IMR-90 (cell line): ENCODE measurements at regions not wholly inside any gene's neighbourhood (a gene's known extent, or its start where the extent isn't known, plus 50 kb on each side); places are given as distances from the start of the nearest gene placed in this dataset.

ENCODE experiments used
- ATAC-seq: fragments of 200-7000 bp; cut with Tn5 transposase; 2 replicates; pipeline ENCODE4 v1.9.1; 2020; ENCODE audit warnings: low read depth, mild to moderate bottlenecking, moderate library complexity
- BruUV-seq: library from RNA; stranded (reverse); fragments of 400-500 nt; replicated peaks from 2 replicates; lab custom pipeline; 2021; lab: Mats Ljungman, UMichigan
- CTCF ChIA-PET: fragments of 300-600 bp; formaldehyde crosslinking; extraction: SDS; loops from one replicate; lab custom pipeline; 2021; ENCODE audit warnings: antibody characterized with exemption; lab: Yijun Ruan, JAX
- POLR2A ChIA-PET: fragments of 300-600 bp; sonication (Branson Sonifier 250); formaldehyde crosslinking; loops from one replicate; lab custom pipeline; 2022; ENCODE audit warnings: antibody characterized with exemption; ENCODE audit not compliant: unreplicated experiment; lab: Charles Lee
- DNase-seq: peaks from one replicate; pipeline ENCODE4 v3.0.0; 2013
- H2AFZ ChIP-seq: replicated peaks from 2 replicates; pipeline ENCODE3; 2013; ENCODE audit warnings: low read length, mild to moderate bottlenecking; ENCODE audit not compliant: poor library complexity
- H2AK5ac ChIP-seq: 2 replicates; pipeline ENCODE4 v1.6.1; 2013; ENCODE audit warnings: low read depth, low read length, inconsistent platforms
- H2AK9ac ChIP-seq: replicated peaks from 2 replicates; pipeline ENCODE3; 2013; ENCODE audit warnings: mild to moderate bottlenecking, low read depth, low read length, moderate library complexity; ENCODE audit not compliant: poor library complexity
- H2BK120ac ChIP-seq: 2 replicates; pipeline ENCODE4 v1.6.1; 2013; ENCODE audit warnings: low read depth, low read length, inconsistent platforms
- H2BK15ac ChIP-seq: 3 replicates; pipeline ENCODE4 v1.6.1; 2013; ENCODE audit warnings: low read depth, low read length, inconsistent platforms
- H2BK20ac ChIP-seq: 2 replicates; pipeline ENCODE4 v1.6.1; 2013; ENCODE audit warnings: low read depth, mild to moderate bottlenecking, inconsistent platforms, low read length, moderate library complexity
- H2BK5ac ChIP-seq: 2 replicates; pipeline ENCODE4 v1.6.1; 2013; ENCODE audit warnings: mild to moderate bottlenecking, low read depth, low read length, inconsistent platforms; ENCODE audit not compliant: poor library complexity, severe bottlenecking
- H3K14ac ChIP-seq: replicated peaks from 2 replicates; pipeline ENCODE4 v1.6.1; 2013; ENCODE audit warnings: low read depth, low read length, inconsistent platforms
- H3K18ac ChIP-seq: 2 replicates; pipeline ENCODE4 v1.6.1; 2013; ENCODE audit warnings: low read depth, low read length, control low read depth
- H3K23ac ChIP-seq: 2 replicates; pipeline ENCODE4 v1.6.1; 2013; ENCODE audit warnings: low read depth, low read length, inconsistent platforms
- H3K27ac ChIP-seq: 2 replicates; pipeline ENCODE4 v1.5.1; 2013; ENCODE audit warnings: mild to moderate bottlenecking, control low read depth, low read length; ENCODE audit not compliant: insufficient read depth
- H3K27me3 ChIP-seq: 2 replicates; pipeline ENCODE4 v1.6.1; 2013; ENCODE audit warnings: low read length; ENCODE audit not compliant: control insufficient read depth, insufficient read depth
- H3K36me3 ChIP-seq: 2 replicates; pipeline ENCODE4 v1.6.1; 2013; ENCODE audit warnings: low read length, mixed read lengths; ENCODE audit not compliant: control insufficient read depth, insufficient read depth
- H3K4ac ChIP-seq: 2 replicates; pipeline ENCODE4 v1.6.1; 2013; ENCODE audit warnings: low read depth, low read length, inconsistent platforms
- H3K4me1 ChIP-seq: 2 replicates; pipeline ENCODE4 v1.6.1; 2013; ENCODE audit warnings: low read length, mixed read lengths; ENCODE audit not compliant: control insufficient read depth, insufficient read depth
- H3K4me2 ChIP-seq: 2 replicates; pipeline ENCODE4 v1.6.1; 2013; ENCODE audit warnings: low read depth, mild to moderate bottlenecking, control low read depth, low read length, moderate library complexity
- H3K4me3 ChIP-seq: 2 replicates; pipeline ENCODE4 v1.5.1; 2013; ENCODE audit warnings: low read depth, mild to moderate bottlenecking, control low read depth, low read length, moderate library complexity; ENCODE audit not compliant: insufficient read depth
- H3K56ac ChIP-seq: 2 replicates; pipeline ENCODE4 v1.6.1; 2013; ENCODE audit warnings: low read length, inconsistent platforms; ENCODE audit not compliant: insufficient read depth; ENCODE audit errors: extremely low read depth
- H3K79me1 ChIP-seq, 2 experiments: 2 replicates each; pipeline ENCODE4 v1.6.1; 2013; ENCODE audit warnings: low read length in 2 of 2, inconsistent platforms in 1 of 2, low read depth in 1 of 2
- H3K9ac ChIP-seq: 2 replicates; pipeline ENCODE4 v1.6.1; 2013; ENCODE audit warnings: low read depth, low read length, control low read depth
- H3K9me1 ChIP-seq: 2 replicates; pipeline ENCODE4 v1.6.1; 2013; ENCODE audit warnings: low read length, inconsistent platforms; ENCODE audit not compliant: insufficient read depth
- H3K9me3 ChIP-seq: 2 replicates; pipeline ENCODE4 v1.6.1; 2013; ENCODE audit warnings: low read length; ENCODE audit not compliant: control insufficient read depth, insufficient read depth
- H4K20me1 ChIP-seq: 2 replicates; pipeline ENCODE4 v1.6.1; 2013; ENCODE audit warnings: low read length, inconsistent platforms; ENCODE audit not compliant: insufficient read depth
- H4K5ac ChIP-seq: 2 replicates; pipeline ENCODE4 v1.6.1; 2013; ENCODE audit warnings: mild to moderate bottlenecking, low read depth, low read length, control low read depth
- H4K8ac ChIP-seq, 2 experiments: 2 replicates each; pipeline ENCODE4 v1.6.1; 2013; ENCODE audit warnings: low read depth in 2 of 2, low read length in 2 of 2, control low read depth in 1 of 2, inconsistent platforms in 1 of 2
- H4K91ac ChIP-seq: 2 replicates; pipeline ENCODE4 v1.6.1; 2013; ENCODE audit warnings: low read depth, low read length, inconsistent platforms; ENCODE audit not compliant: insufficient read depth
- CEBPB ChIP-seq: IDR thresholded peaks from 2 replicates; pipeline ENCODE4 v1.6.1; 2012; ENCODE audit warnings: low read depth, low read length, improper control_type of control experiment
- CHD1 ChIP-seq: IDR thresholded peaks from 2 replicates; pipeline ENCODE4 v1.6.1; 2012; ENCODE audit warnings: low read depth, low read length, improper control_type of control experiment
- MAFK ChIP-seq: IDR thresholded peaks from 2 replicates; pipeline ENCODE4 v1.6.1; 2012; ENCODE audit warnings: low read depth, low read length, improper control_type of control experiment
- RAD21 ChIP-seq: IDR thresholded peaks from 2 replicates; pipeline ENCODE4 v1.6.1; 2012; ENCODE audit warnings: low read length, improper control_type of control experiment
- RCOR1 ChIP-seq: IDR thresholded peaks from 2 replicates; pipeline ENCODE4 v1.6.1; 2012; ENCODE audit warnings: mild to moderate bottlenecking, low read length, improper control_type of control experiment; ENCODE audit not compliant: insufficient replicate concordance
- RFX5 ChIP-seq: IDR thresholded peaks from 2 replicates; pipeline ENCODE4 v1.8.0; 2012; ENCODE audit warnings: low read depth, mild to moderate bottlenecking, low read length, moderate library complexity
- WGBS, 2 experiments: methylation state at CpG; one replicate each; pipeline versions ENCODE4 v1.1.5 to v1.1.7; 2013; ENCODE audit warnings: missing lambda C conversion rate in 2 of 2; ENCODE audit not compliant: insufficient read length in 1 of 2; ENCODE audit errors: extremely low coverage in 2 of 2; 5-methylcytosine and 5-hydroxymethylcytosine counted together
- dilution Hi-C: fragments of 300-500 bp; cut with HindIII; formaldehyde crosslinking; loops from one replicate; pipeline ENCODE4 v1.14.3; 2018; ENCODE audit warnings: low sequenced_read_pairs; ENCODE audit not compliant: unreplicated experiment
- in situ Hi-C: fragments of 300-500 bp; cut with MboI; formaldehyde crosslinking; loops from 3 replicates; pipeline ENCODE4 v1.14.3; 2019; ENCODE audit warnings: low sequenced_read_pairs, inconsistent platforms, mixed read lengths
- intact Hi-C: fragments of 100-400 bp; cut with micrococcal nuclease; formaldehyde crosslinking; loops from 2 replicates; pipeline ENCODE4 v1.10.0; 2022

GRCh38 chr2:172370821-172371455, 56.4 kb upstream of the ITGA6 start:
- Histone ChIP-seq H3K79me1 (no peaks in the 10 kb centered on the region), H3K27ac (no peak overlapping the region), H2BK15ac (no peak overlapping the region), H3K9me1 (no peaks in the 10 kb centered on the region), H2AK5ac (no peak overlapping the region), H2BK5ac (no peak overlapping the region), H3K18ac (no peak overlapping the region), H3K27me3 (peaks cover 2% of the 10 kb centered on the region; the same call in 1 of the 2 replicates), H4K91ac (no peak overlapping the region), H2AFZ (no peak overlapping the region), H3K9me3 (peaks cover 11% of the 10 kb centered on the region), H4K20me1 (no peaks in the 10 kb centered on the region), H3K4me2 (no peak overlapping the region), H2AK9ac (no peak overlapping the region), H3K14ac (no peak overlapping the region), H4K8ac (no peak overlapping the region), H3K56ac (no peak overlapping the region), H3K4me3 (no peak overlapping the region), H2BK20ac (no peak overlapping the region), H2BK120ac (no peak overlapping the region), H3K9ac (no peak overlapping the region), H4K5ac (no peak overlapping the region), H3K23ac (no peak overlapping the region), H3K4me1 (no peaks in the 10 kb centered on the region), H3K4ac (no peak overlapping the region), H3K36me3 (no peaks in the 10 kb centered on the region)
- intact Hi-C loops (no loop called here), in situ Hi-C loops (no loop called here), dilution Hi-C loops (no loop called here)
- no TSS peak for BruUV-seq
- TF ChIP-seq RCOR1 = no peak
- no peak for TF ChIP-seq RFX5
- no peak for TF ChIP-seq MAFK
- no peak for TF ChIP-seq CEBPB
- TF ChIP-seq CHD1 = no peak
- TF ChIP-seq RAD21 = no peak
- ATAC-seq (no peak), DNase-seq (no peak)
- ChIA-PET POLR2A (no interaction called here), CTCF (no interaction called here)
- no CpG with 5 or more reads among the region's 1 CpG for WGBS, 2 experiments
